DOHH2 (cell line): ENCODE measurements at regions not wholly inside any gene's neighbourhood (a gene's known extent, or its start where the extent isn't known, plus 50 kb on each side); places are given as distances from the start of the nearest gene placed in this dataset.

Experiments
- EZH2phosphoT487 ChIP-seq: fragments of 200-600 bp; sonication (generic); IDR thresholded peaks from 2 replicates; pipeline ENCODE4 v1.6.1; 2017; ENCODE audit warnings: borderline replicate concordance, mild to moderate bottlenecking, antibody characterized with exemption, low read length, moderate library complexity, mixed read lengths
- TF ChIP-seq, protein P1 (sequence below): fragments of 200-600 bp; sonication (generic); IDR thresholded peaks from one replicate; pipeline ENCODE4 v1.5.1; 2014; ENCODE audit warnings: antibody characterized with exemption, mild to moderate bottlenecking, low read depth, low read length; ENCODE audit not compliant: poor library complexity, severe bottlenecking

DNA sequence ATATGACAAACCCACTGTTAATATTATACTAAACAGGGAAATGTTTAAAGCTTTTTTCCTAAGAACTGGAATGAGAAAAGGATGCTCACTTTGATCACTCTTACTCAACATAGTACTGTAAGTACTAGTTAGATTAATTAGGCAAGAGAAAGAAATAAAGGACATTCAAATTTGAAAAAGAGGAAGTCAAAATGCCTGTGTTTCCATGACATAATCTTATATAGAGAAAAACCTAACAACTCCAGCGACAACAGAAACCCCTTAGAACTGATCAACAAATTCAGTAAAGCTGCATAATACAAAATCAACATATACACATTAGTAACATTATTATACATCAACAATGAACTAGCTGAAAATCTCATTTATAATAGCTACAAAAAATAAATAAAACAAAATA lies 200.6 kb upstream of the ROBO1 start:
- TF ChIP-seq, protein P1, sequence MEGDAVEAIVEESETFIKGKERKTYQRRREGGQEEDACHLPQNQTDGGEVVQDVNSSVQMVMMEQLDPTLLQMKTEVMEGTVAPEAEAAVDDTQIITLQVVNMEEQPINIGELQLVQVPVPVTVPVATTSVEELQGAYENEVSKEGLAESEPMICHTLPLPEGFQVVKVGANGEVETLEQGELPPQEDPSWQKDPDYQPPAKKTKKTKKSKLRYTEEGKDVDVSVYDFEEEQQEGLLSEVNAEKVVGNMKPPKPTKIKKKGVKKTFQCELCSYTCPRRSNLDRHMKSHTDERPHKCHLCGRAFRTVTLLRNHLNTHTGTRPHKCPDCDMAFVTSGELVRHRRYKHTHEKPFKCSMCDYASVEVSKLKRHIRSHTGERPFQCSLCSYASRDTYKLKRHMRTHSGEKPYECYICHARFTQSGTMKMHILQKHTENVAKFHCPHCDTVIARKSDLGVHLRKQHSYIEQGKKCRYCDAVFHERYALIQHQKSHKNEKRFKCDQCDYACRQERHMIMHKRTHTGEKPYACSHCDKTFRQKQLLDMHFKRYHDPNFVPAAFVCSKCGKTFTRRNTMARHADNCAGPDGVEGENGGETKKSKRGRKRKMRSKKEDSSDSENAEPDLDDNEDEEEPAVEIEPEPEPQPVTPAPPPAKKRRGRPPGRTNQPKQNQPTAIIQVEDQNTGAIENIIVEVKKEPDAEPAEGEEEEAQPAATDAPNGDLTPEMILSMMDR: no peak
- no peak for TF ChIP-seq EZH2phosphoT487
